Muscle of leg (tissue), 3 donors: ENCODE measurements at regions not wholly inside any gene's neighbourhood (a gene's known extent, or its start where the extent isn't known, plus 50 kb on each side); places are given as distances from the start of the nearest gene placed in this dataset.

Source experiments
- DNase-seq: peaks from one replicate; pipeline ENCODE4 v3.0.0; 2013
- H3K27ac ChIP-seq: one replicate; pipeline ENCODE4 v1.5.1; 2013; ENCODE audit warnings: mild to moderate bottlenecking, low read length, control low read depth
- H3K27me3 ChIP-seq: one replicate; pipeline ENCODE4 v1.6.1; 2013; ENCODE audit warnings: low read length; ENCODE audit not compliant: control insufficient read depth, insufficient read depth
- H3K36me3 ChIP-seq: one replicate; pipeline ENCODE4 v1.6.1; 2013; ENCODE audit warnings: low read length; ENCODE audit not compliant: control insufficient read depth, insufficient read depth
- H3K4me1 ChIP-seq: one replicate; pipeline ENCODE4 v1.6.1; 2013; ENCODE audit warnings: low read length; ENCODE audit not compliant: control insufficient read depth, insufficient read depth
- H3K4me3 ChIP-seq: one replicate; pipeline ENCODE4 v1.5.1; 2013; ENCODE audit warnings: low read length, control low read depth
- H3K9me3 ChIP-seq: replicated peaks from 2 replicates; pipeline ENCODE4 v1.6.1; 2013; ENCODE audit warnings: low read depth, low read length; ENCODE audit not compliant: control insufficient read depth
- WGBS: methylation state at CpG from one replicate; pipeline ENCODE4 v1.1.5; 2013; ENCODE audit warnings: missing lambda C conversion rate; ENCODE audit not compliant: insufficient coverage; 5-methylcytosine and 5-hydroxymethylcytosine counted together

- DNase-seq: no peak
- Histone ChIP-seq H3K36me3 (no peaks in the 10 kb centered on the region), H3K4me3 (no peak overlapping the region), H3K4me1 (peaks cover 6% of the 10 kb centered on the region), H3K27ac (no peak overlapping the region), H3K9me3 (no peaks in the 10 kb centered on the region), H3K27me3 (peaks cover 6% of the 10 kb centered on the region)
- WGBS: 53% methylated on average over 19 of the region's 23 CpGs
These were observed 189.9 kb downstream of the FOXD2 start for GRCh38 chr1:47627471-47628370.

DNA sequence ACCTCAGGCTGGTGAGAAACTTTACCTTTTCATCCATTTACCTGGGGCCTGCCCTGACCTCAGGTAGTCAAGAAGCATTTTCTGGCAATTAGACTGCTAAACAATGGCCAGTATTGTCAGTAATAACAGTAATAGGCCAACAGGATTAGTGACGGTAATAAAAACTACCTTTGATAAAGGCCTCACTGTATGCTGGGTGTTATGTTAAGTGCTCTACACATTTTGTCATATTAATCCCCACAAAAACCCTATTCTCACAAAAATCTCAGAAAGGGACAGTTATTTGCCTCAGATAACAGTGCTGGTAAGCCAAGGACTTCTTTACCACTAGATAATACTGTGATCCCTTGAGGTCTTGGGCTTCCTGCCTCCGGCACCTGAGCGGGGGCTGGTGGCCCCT, 191.4 kb downstream of the FOXD2 start:
- no peaks in the 10 kb centered on the region for H3K36me3 ChIP-seq
- no CpG with 5 or more reads among the region's 3 CpGs for WGBS

GRCh38 chr1:47630346-47630745, 192.5 kb downstream of the FOXD2 start:
- Histone ChIP-seq H3K4me1 (no peaks in the 10 kb centered on the region), H3K9me3 (no peaks in the 10 kb centered on the region), H3K36me3 (no peaks in the 10 kb centered on the region), H3K4me3 (no peak overlapping the region), H3K27me3 (peaks cover 12% of the 10 kb centered on the region), H3K27ac (no peak overlapping the region)
- no peak for DNase-seq
- 90% methylated on average over 2 of the region's 4 CpGs for WGBS

More for the DNA sequence above, 191.4 kb downstream of the FOXD2 start:
- no peaks in the 10 kb centered on the region for H3K9me3 ChIP-seq
- H3K27ac ChIP-seq: no peak overlapping the region
- H3K27me3 ChIP-seq: peaks cover 14% of the 10 kb centered on the region
- H3K4me3 ChIP-seq: no peak overlapping the region
- H3K4me1 ChIP-seq: peaks cover 3% of the 10 kb centered on the region
- DNase-seq: no peak

DNA sequence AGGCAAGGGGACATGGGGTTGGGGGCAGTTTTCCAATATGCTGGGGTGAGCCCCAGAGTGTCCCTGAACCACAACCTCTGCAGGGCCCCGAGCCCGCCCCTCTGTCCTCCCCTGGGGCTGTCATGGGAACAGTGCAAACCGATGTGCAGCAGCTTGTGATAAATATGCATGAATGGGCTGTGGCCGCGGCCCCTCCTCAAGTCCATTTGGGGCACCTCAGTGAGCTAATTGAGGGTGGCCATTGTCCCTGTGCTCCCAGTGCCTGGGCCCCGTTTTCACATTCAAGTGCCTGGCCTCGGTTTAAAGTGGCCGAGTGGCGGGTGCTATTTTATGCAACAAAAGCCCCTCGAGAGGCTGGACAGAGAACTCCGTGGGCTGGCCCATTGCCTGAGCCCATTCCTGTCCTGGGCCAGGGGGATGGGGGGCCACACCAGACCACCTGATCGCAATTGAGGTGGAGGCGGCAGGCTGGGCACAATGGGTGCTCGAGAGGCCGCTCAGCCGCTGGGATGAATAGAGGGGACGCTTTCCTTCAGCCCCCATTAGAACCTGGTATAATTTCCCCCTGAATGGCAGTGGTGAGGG, 193.7 kb downstream of the FOXD2 start:
- H3K4me3 ChIP-seq: no peak overlapping the region
- no peaks in the 10 kb centered on the region for H3K36me3 ChIP-seq
- H3K27me3 ChIP-seq: peaks cover 15% of the 10 kb centered on the region
- DNase-seq: no peak
- no peaks in the 10 kb centered on the region for H3K4me1 ChIP-seq
- no peak overlapping the region for H3K27ac ChIP-seq
- 61% methylated on average over 12 of the region's 17 CpGs for WGBS
- H3K9me3 ChIP-seq: no peaks in the 10 kb centered on the region

DNA sequence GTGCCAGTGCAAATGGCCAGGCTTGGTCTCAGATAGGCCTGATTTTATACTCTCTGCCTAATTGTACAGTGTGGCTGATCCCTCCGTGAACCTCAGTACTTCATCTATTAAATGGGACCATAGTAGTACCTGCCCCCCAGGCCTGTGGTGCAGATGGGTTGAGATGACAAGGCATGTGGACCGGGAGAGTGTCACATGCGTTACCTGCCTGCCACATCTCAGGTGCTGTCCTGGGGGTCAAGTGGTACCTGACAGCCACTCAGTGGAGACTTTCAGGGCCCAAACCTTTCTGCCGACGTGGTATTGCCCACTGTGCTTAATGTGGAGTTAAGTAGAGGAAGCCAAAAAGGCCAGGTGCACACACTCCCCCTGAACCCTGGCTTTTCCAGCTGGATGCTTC, 197.3 kb downstream of the FOXD2 start:
- Histone ChIP-seq H3K9me3 (no peaks in the 10 kb centered on the region), H3K4me1 (no peaks in the 10 kb centered on the region), H3K27ac (no peak overlapping the region), H3K27me3 (peaks cover 20% of the 10 kb centered on the region), H3K4me3 (no peak overlapping the region), H3K36me3 (no peaks in the 10 kb centered on the region)
- no peak for DNase-seq
- WGBS: 70% methylated on average over 4 of the region's 5 CpGs

- H3K27me3 ChIP-seq: peaks cover 20% of the 10 kb centered on the region
- no peaks in the 10 kb centered on the region for H3K9me3 ChIP-seq
- H3K4me1 ChIP-seq: no peaks in the 10 kb centered on the region
- H3K36me3 ChIP-seq: no peaks in the 10 kb centered on the region
- no peak overlapping the region for H3K4me3 ChIP-seq
- WGBS: 42% methylated on average over 2 of the region's 2 CpGs
- H3K27ac ChIP-seq: no peak overlapping the region
- no peak for DNase-seq
These were observed 197.8 kb downstream of the FOXD2 start for GRCh38 chr1:47635597-47635996.

- Histone ChIP-seq H3K9me3 (no peaks in the 10 kb centered on the region), H3K27ac (no peak overlapping the region), H3K27me3 (peaks cover 19% of the 10 kb centered on the region)
These were observed 199.4 kb downstream of the FOXD2 start for GRCh38 chr1:47637111-47637685.

DNA sequence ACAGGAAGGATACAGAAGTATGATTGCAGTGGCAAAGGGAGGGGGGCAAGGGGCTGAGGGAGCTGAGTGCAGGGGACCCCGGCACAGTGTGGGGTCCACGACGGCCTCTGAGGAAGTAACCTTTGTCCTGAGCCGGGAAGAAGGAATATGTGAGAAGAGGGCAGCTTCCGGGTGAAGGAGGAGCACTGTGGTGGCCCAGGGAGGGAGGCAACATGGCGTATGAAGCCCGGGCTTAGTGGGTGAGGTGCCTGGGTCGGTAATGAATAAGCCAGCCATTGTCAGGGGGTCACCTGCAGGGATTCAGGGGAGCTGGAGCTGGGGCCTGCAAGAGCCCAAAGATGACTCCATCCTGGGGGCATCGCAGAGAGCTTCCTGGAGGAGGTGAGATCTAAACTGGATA, 200.4 kb downstream of the FOXD2 start:
- peaks cover 9% of the 10 kb centered on the region for H3K4me1 ChIP-seq
- H3K27me3 ChIP-seq: peaks cover 15% of the 10 kb centered on the region
- H3K9me3 ChIP-seq: no peaks in the 10 kb centered on the region
- no peak for DNase-seq
- no peak overlapping the region for H3K4me3 ChIP-seq
- WGBS: 72% methylated on average over 9 of the region's 9 CpGs
- no peaks in the 10 kb centered on the region for H3K36me3 ChIP-seq
- no peak overlapping the region for H3K27ac ChIP-seq

More at GRCh38 chr1:47637111-47637685, 199.4 kb downstream of the FOXD2 start:
- DNase-seq: no peak
- H3K4me1 ChIP-seq: no peaks in the 10 kb centered on the region
- 82% methylated on average over 5 of the region's 6 CpGs for WGBS
- no peak overlapping the region for H3K4me3 ChIP-seq
- no peaks in the 10 kb centered on the region for H3K36me3 ChIP-seq

- Histone ChIP-seq H3K4me3 (no peak overlapping the region), H3K4me1 (peaks cover 14% of the 10 kb centered on the region), H3K9me3 (no peaks in the 10 kb centered on the region), H3K36me3 (no peaks in the 10 kb centered on the region), H3K27ac (no peak overlapping the region), H3K27me3 (peaks cover 11% of the 10 kb centered on the region)
- WGBS: 78% methylated on average over 5 of the region's 5 CpGs
- DNase-seq: no peak
These were observed 200.9 kb downstream of the FOXD2 start for GRCh38 chr1:47638713-47639112.
